ENCODE measurements at regions not wholly inside any gene's neighbourhood (a gene's known extent, or its start where the extent isn't known, plus 50 kb on each side); places are given as distances from the start of the nearest gene placed in this dataset.

DNA sequence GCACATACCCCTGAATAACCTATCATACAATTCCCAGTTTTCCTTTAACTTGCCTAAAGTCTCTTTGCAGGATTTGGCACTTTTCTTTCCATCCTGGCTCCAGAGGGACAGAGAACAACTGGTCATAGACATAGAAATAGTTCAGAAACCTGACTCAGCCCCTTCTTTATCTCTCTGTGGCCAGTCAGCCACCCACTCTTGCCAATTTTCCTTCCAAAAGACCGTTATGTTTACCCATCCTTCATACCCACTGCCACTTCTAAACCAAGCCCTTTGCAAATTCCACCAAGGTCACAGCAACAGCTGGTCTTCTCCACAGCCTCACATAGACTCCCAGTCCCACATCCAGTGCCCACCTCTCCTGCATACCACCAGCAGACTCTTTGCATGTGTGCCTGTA is 127.2 kb upstream of the FGGY start:
- DNase-seq (no peak), ATAC-seq (no peak)
- no peaks in the 10 kb centered on the region for H3K4me1 ChIP-seq
- no peak overlapping the region for H3K27ac ChIP-seq
- no peaks in the 10 kb centered on the region for H3K9me3 ChIP-seq
- intact Hi-C loops (cut with DNase I), result no loop called here
- no peaks in the 10 kb centered on the region for H3K27me3 ChIP-seq
- TF ChIP-seq, protein P1, sequence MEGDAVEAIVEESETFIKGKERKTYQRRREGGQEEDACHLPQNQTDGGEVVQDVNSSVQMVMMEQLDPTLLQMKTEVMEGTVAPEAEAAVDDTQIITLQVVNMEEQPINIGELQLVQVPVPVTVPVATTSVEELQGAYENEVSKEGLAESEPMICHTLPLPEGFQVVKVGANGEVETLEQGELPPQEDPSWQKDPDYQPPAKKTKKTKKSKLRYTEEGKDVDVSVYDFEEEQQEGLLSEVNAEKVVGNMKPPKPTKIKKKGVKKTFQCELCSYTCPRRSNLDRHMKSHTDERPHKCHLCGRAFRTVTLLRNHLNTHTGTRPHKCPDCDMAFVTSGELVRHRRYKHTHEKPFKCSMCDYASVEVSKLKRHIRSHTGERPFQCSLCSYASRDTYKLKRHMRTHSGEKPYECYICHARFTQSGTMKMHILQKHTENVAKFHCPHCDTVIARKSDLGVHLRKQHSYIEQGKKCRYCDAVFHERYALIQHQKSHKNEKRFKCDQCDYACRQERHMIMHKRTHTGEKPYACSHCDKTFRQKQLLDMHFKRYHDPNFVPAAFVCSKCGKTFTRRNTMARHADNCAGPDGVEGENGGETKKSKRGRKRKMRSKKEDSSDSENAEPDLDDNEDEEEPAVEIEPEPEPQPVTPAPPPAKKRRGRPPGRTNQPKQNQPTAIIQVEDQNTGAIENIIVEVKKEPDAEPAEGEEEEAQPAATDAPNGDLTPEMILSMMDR (IDR thresholded peaks at IDR 0.05), result no peak
- H3K36me3 ChIP-seq, result no peaks in the 10 kb centered on the region
- H3K4me3 ChIP-seq, result no peak overlapping the region

DNA sequence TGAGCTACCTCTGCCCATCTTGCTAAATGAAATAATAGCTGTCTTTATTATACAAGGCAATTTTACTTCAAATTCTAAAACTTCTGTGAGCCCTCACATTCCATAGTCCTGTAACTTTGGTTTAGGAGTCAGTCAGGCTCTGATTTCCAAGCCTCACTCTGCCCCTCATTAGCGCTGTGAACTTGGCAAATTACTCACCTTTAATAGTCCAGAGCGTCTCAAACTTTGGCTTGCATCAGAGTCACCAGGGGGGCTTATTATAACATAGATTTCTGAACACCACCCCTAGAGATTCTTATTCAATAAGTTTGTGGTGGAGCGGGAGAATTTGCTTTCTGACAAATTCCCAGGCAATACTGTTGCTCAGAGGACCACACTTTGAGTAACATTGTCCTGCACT is 126.2 kb upstream of the FGGY start:
- TF ChIP-seq, protein P1 (IDR thresholded peaks at IDR 0.05), result no peak
- Histone ChIP-seq H3K4me1 (no peaks in the 10 kb centered on the region), H3K4me3 (no peak overlapping the region), H3K27ac (no peak overlapping the region), H3K36me3 (no peaks in the 10 kb centered on the region), H3K9me3 (no peaks in the 10 kb centered on the region), H3K27me3 (no peaks in the 10 kb centered on the region)
- intact Hi-C loops (cut with DNase I), result no loop called here
- ATAC-seq (no peak), DNase-seq (no peak)

DNA sequence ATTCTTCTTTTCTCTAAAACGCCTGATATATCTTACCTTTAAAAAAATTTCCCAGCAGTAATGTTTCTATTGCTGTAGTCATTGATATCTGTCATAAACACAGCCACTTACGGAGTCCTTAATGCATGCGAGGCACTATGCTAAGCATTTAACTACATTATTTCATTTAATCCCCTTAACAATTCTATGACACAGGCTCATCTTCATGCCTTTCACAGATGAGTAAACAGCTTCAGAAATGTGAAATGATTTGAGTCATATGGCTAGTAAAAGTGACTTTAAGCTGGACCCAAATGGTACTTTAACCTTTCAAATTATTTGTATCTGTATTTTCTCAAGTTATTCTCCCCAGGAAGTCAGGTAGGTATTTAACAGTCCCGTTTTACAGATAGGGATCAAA is 125.1 kb upstream of the FGGY start:
- no peak overlapping the region for H3K4me3 ChIP-seq
- no peaks in the 10 kb centered on the region for H3K36me3 ChIP-seq
- H3K4me1 ChIP-seq, result no peaks in the 10 kb centered on the region
- intact Hi-C loops (cut with DNase I), result no loop called here
- no peak for ATAC-seq
- no peaks in the 10 kb centered on the region for H3K9me3 ChIP-seq
- DNase-seq, result no peak
- no peak overlapping the region for H3K27ac ChIP-seq
- TF ChIP-seq, protein P1 (IDR thresholded peaks at IDR 0.05), result no peak
- no peaks in the 10 kb centered on the region for H3K27me3 ChIP-seq

DNA sequence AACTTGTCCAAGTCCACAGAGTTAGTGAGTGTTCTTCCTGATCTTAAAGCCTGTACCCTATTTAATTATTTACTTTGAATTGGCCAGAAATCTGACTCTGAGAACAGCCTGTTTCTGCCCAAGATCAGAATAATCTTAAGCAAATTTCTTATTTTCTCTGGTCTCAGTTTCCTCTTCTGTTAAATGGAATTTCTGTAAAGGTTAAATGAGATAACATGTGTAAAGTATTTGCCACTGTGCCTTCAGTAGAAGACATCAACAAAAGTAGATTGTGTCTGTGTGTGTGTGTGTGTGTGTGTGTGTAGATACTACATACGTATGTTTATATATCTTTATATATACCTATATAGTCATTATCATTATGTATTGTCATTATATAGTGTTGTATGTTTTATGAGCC is 124.2 kb upstream of the FGGY start:
- no peaks in the 10 kb centered on the region for H3K36me3 ChIP-seq
- ATAC-seq (no peak), DNase-seq (no peak)
- no peak overlapping the region for H3K27ac ChIP-seq
- no peak overlapping the region for H3K4me3 ChIP-seq
- TF ChIP-seq, protein P1 (IDR thresholded peaks at IDR 0.05), result no peak
- H3K9me3 ChIP-seq, result no peaks in the 10 kb centered on the region
- H3K4me1 ChIP-seq, result no peaks in the 10 kb centered on the region
- intact Hi-C loops (cut with DNase I), result no loop called here
- no peaks in the 10 kb centered on the region for H3K27me3 ChIP-seq

DNA sequence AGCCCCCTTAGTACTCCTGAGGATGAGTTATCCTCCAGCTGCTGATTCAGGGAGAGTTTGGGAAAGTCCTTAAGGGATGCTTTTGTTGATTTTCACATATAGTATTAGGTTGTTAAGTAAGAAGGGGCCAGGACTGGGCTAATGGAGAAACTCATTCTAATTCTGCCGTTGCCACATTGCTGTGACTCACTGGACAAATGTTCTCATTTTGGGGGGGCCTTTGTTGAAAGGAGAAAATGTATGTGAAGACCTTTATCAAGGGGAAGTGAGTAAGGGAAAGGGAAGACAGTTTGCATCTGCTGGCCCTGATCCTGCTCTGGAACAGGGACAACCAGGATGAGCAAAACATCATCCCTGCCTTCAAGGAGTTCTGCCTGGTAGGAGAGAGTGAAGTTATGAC is 123.2 kb upstream of the FGGY start:
- intact Hi-C loops (cut with DNase I), result no loop called here
- no peak for DNase-seq
- Histone ChIP-seq H3K9me3 (no peaks in the 10 kb centered on the region), H3K27ac (no peak overlapping the region), H3K4me1 (no peaks in the 10 kb centered on the region), H3K4me3 (no peak overlapping the region), H3K27me3 (no peaks in the 10 kb centered on the region), H3K36me3 (no peaks in the 10 kb centered on the region)
- ATAC-seq, result no peak
- TF ChIP-seq, protein P1 (IDR thresholded peaks at IDR 0.05), result no peak

DNA sequence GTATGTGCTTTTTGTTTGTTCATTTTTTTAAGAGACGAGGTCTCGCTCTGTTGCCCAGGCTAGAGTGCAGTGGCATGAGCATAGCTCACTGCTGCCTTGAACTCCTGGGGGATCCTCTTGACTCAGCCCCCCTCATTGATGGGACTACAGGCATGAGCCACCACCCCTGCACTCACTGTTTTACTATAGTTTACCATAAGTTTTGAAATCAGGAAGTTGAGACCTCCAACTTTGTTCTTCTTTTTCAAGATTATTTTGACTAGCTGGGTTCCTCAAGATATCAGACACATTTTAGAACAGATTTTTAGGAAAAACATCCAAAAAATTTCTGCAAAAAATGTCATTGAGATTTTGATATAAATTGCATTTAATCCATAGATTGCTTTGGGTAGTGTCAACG is 120.4 kb upstream of the FGGY start:
- no peak for ATAC-seq
- no peak overlapping the region for H3K4me3 ChIP-seq
- H3K36me3 ChIP-seq, result no peaks in the 10 kb centered on the region
- H3K27ac ChIP-seq, result no peak overlapping the region
- DNase-seq, result no peak
- H3K4me1 ChIP-seq, result peaks cover 8% of the 10 kb centered on the region
- H3K9me3 ChIP-seq, result no peaks in the 10 kb centered on the region
- intact Hi-C loops (cut with DNase I), result no loop called here
- no peaks in the 10 kb centered on the region for H3K27me3 ChIP-seq
- TF ChIP-seq, protein P1 (IDR thresholded peaks at IDR 0.05), result no peak
